K562 (cell line): ENCODE measurements at regions not wholly inside any gene's neighbourhood (a gene's known extent, or its start where the extent isn't known, plus 50 kb on each side); places are given as distances from the start of the nearest gene placed in this dataset.

Experiments
- HDAC2 ChIP-seq: fragments of 450-650 bp; IDR thresholded peaks from 2 replicates; pipeline ENCODE4 v1.6.1; 2016; ENCODE audit warnings: mild to moderate bottlenecking
- PHF21A ChIP-seq: fragments of 450-650 bp; IDR thresholded peaks from 2 replicates; pipeline ENCODE4 v1.6.1; 2017; ENCODE audit warnings: low read depth, borderline replicate concordance

GRCh38 chr6:51285876-51286275 lies 467.2 kb downstream of the TFAP2B start:
- no peak for TF ChIP-seq HDAC2
- TF ChIP-seq PHF21A: no peak
